DMS114 treated with DMSO at 0.1 percent for 48 hours (cell line): ENCODE measurements at regions not wholly inside any gene's neighbourhood (a gene's known extent, or its start where the extent isn't known, plus 50 kb on each side); places are given as distances from the start of the nearest gene placed in this dataset.

ENCODE experiments used
- DNase-seq: peaks from one replicate; lab custom pipeline; 2025; ENCODE audit not compliant: unreplicated experiment; lab: John Stamatoyannopoulos, UW

- no peak for DNase-seq
Observed at GRCh38 chr6:148265054-148265453, 77.6 kb upstream of the SASH1 start.

GRCh38 chr6:148269386-148269785 is 73.3 kb upstream of the SASH1 start:
- no peak for DNase-seq

GRCh38 chr6:148271711-148272439 is 70.8 kb upstream of the SASH1 start:
- DNase-seq, result no peak

GRCh38 chr6:148272597-148272996 is 70.0 kb upstream of the SASH1 start:
- no peak for DNase-seq

- DNase-seq, result no peak
Observed at GRCh38 chr6:148273962-148274752, 68.5 kb upstream of the SASH1 start.

GRCh38 chr6:148274809-148275208 is 67.8 kb upstream of the SASH1 start:
- DNase-seq, result no peak

GRCh38 chr6:148285205-148285604 is 57.4 kb upstream of the SASH1 start:
- no peak for DNase-seq

- no peak for DNase-seq
Observed at GRCh38 chr6:148286563-148286962, 56.1 kb upstream of the SASH1 start.

- DNase-seq, result no peak
Observed at GRCh38 chr6:148287623-148288333, 54.9 kb upstream of the SASH1 start.

GRCh38 chr6:148288541-148288940 is 54.1 kb upstream of the SASH1 start:
- DNase-seq, result no peak

GRCh38 chr6:148289153-148289552 is 53.5 kb upstream of the SASH1 start:
- DNase-seq, result no peak

- no peak for DNase-seq
Observed at GRCh38 chr6:148291876-148292275, 50.8 kb upstream of the SASH1 start.
